Activated CD4-positive, alpha-beta T cell treated with anti-CD3 and anti-CD28 coated beads, Interleukin-2, amount 50 U/mL, for 16 hours (primary cell): ENCODE measurements at regions not wholly inside any gene's neighbourhood (a gene's known extent, or its start where the extent isn't known, plus 50 kb on each side); places are given as distances from the start of the nearest gene placed in this dataset.
"Not testable (repeated sequence)": the region's sequence is repeated elsewhere in the genome, so short reads cannot be mapped to it uniquely, and the experiment has no call there.

Experiments
- DNase-seq: peaks from one replicate; pipeline ENCODE4 v3.0.0-alpha.2; 2020

- no peak for DNase-seq
Measured at GRCh38 chr13:76708138-76708688, 178.0 kb downstream of the KCTD12 start.

GRCh38 chr13:76707360-76707759 lies 178.8 kb downstream of the KCTD12 start:
- DNase-seq: no peak

GRCh38 chr13:76703621-76704288 lies 182.4 kb downstream of the KCTD12 start:
- no peak for DNase-seq

- no peak for DNase-seq
Measured at GRCh38 chr13:76703216-76703615, 183.0 kb downstream of the KCTD12 start.

GRCh38 chr13:76697288-76697687 lies 188.9 kb downstream of the KCTD12 start:
- DNase-seq: no peak

- DNase-seq: no peak
Measured at GRCh38 chr13:76696370-76696769, 189.8 kb downstream of the KCTD12 start.

GRCh38 chr13:76693086-76693485 lies 193.1 kb downstream of the KCTD12 start:
- DNase-seq: no peak

GRCh38 chr13:76692346-76692745 lies 193.9 kb downstream of the KCTD12 start:
- DNase-seq: no peak

GRCh38 chr13:76690611-76691010 lies 195.6 kb downstream of the KCTD12 start:
- no peak for DNase-seq

GRCh38 chr13:76687467-76687866 lies 198.7 kb downstream of the KCTD12 start:
- no peak for DNase-seq

GRCh38 chr13:76685938-76686337 lies 200.3 kb downstream of the KCTD12 start:
- DNase-seq: no peak

GRCh38 chr13:76684336-76684735 lies 201.9 kb downstream of the KCTD12 start:
- no peak for DNase-seq

GRCh38 chr13:76683854-76684253 lies 202.4 kb downstream of the KCTD12 start:
- DNase-seq: no peak

- DNase-seq: no peak
Measured at GRCh38 chr13:76683168-76683567, 203.0 kb downstream of the KCTD12 start.

GRCh38 chr13:76680112-76680511 lies 206.1 kb downstream of the KCTD12 start:
- no peak for DNase-seq

- no peak for DNase-seq
Measured at GRCh38 chr13:76677043-76677442, 209.2 kb downstream of the KCTD12 start.

GRCh38 chr13:76672420-76672819 lies 213.8 kb downstream of the KCTD12 start:
- DNase-seq: no peak

GRCh38 chr13:76668716-76669115 lies 217.5 kb downstream of the KCTD12 start:
- DNase-seq: no peak

- DNase-seq: no peak
Measured at GRCh38 chr13:76668141-76668540, 218.1 kb downstream of the KCTD12 start.

GRCh38 chr13:76667551-76667950 lies 218.7 kb downstream of the KCTD12 start:
- DNase-seq: no peak

- DNase-seq: no peak
Measured at GRCh38 chr13:76663592-76664335, 222.4 kb downstream of the KCTD12 start.

GRCh38 chr13:76659074-76659473 lies 227.1 kb downstream of the KCTD12 start:
- DNase-seq: not testable (repeated sequence)

GRCh38 chr13:76656500-76656899 lies 229.7 kb downstream of the KCTD12 start:
- DNase-seq: no peak

- no peak for DNase-seq
Measured at GRCh38 chr13:76656056-76656455, 230.1 kb downstream of the KCTD12 start.
